ENCODE measurements at regions not wholly inside any gene's neighbourhood (a gene's known extent, or its start where the extent isn't known, plus 50 kb on each side); places are given as distances from the start of the nearest gene placed in this dataset.
"Not testable (repeated sequence)": the region's sequence is repeated elsewhere in the genome, so short reads cannot be mapped to it uniquely, and the experiment has no call there.

GRCh38 chr1:121569428-121569827, 384.7 kb downstream of the SRGAP2C start:
- DNase-seq, result no peak

- not testable (repeated sequence) for DNase-seq
Observed at GRCh38 chr1:121573881-121574504, 389.2 kb downstream of the SRGAP2C start.

- DNase-seq, result not testable (repeated sequence)
Observed at GRCh38 chr1:121574505-121574899, 389.7 kb downstream of the SRGAP2C start.

- not testable (repeated sequence) for DNase-seq
Observed at GRCh38 chr1:121582898-121583297, 398.1 kb downstream of the SRGAP2C start.

GRCh38 chr1:121586369-121587229, 401.8 kb downstream of the SRGAP2C start:
- DNase-seq, result no peak

- no peak for DNase-seq
Observed at GRCh38 chr1:121587230-121587569, 402.4 kb downstream of the SRGAP2C start.

- DNase-seq, result no peak
Observed at GRCh38 chr1:121587777-121588176, 403.0 kb downstream of the SRGAP2C start.

- no peak for DNase-seq
Observed at GRCh38 chr1:121594096-121594495, 409.3 kb downstream of the SRGAP2C start.

- no peak for DNase-seq
Observed at GRCh38 chr1:121595089-121595488, 410.3 kb downstream of the SRGAP2C start.

GRCh38 chr1:121604843-121605444, 420.2 kb downstream of the SRGAP2C start:
- DNase-seq, result not testable (repeated sequence)

- DNase-seq, result not testable (repeated sequence)
Observed at GRCh38 chr1:121607499-121607898, 422.7 kb downstream of the SRGAP2C start.
